RPMI8226 (cell line): ENCODE measurements at regions not wholly inside any gene's neighbourhood (a gene's known extent, or its start where the extent isn't known, plus 50 kb on each side); places are given as distances from the start of the nearest gene placed in this dataset.
"Not testable (repeated sequence)": the region's sequence is repeated elsewhere in the genome, so short reads cannot be mapped to it uniquely, and the experiment has no call there.

Experiments
- DNase-seq: peaks from one replicate; pipeline ENCODE4 v3.0.0-alpha.2; 2015

GRCh38 chr3:16055606-16056211, 118.8 kb upstream of the GALNT15 start:
- DNase-seq, result no peak

- DNase-seq, result no peak
These were observed 118.3 kb upstream of the GALNT15 start for GRCh38 chr3:16056217-16056616.

- no peak for DNase-seq
These were observed 116.0 kb upstream of the GALNT15 start for GRCh38 chr3:16058521-16058920.

- DNase-seq, result no peak
These were observed 115.4 kb upstream of the GALNT15 start for GRCh38 chr3:16059081-16059537.

DNA sequence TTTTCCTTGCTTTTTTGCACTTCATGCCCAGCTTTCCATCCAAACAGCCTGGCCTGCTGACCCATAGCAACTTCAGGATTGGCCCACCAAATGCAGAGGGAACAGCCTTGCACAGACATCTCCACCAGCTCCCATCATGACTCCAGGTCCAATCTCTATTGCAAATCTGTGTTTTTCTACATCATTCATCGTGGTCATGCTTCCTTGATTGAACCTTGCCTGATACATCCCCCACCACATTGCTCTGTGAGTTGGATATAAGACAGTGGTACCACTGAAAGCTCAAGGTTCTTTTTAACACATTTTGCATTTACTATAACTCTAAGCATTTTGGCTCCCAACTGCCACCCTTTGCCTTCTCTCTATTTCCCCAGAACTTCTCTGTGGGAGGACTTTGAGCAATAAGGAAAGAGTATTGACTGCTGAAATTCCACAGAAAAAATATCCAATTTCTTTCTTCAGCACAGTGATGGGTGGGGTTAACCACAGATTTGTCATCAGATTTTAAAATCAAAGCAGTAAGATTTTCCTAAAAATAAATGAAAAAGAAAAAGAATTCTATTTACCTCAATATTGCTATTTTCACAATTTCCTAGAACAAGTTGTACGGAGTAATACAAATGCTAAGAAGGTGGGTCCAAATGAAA, 114.6 kb upstream of the GALNT15 start:
- no peak for DNase-seq

GRCh38 chr3:16060358-16060852, 114.1 kb upstream of the GALNT15 start:
- DNase-seq, result no peak

DNA sequence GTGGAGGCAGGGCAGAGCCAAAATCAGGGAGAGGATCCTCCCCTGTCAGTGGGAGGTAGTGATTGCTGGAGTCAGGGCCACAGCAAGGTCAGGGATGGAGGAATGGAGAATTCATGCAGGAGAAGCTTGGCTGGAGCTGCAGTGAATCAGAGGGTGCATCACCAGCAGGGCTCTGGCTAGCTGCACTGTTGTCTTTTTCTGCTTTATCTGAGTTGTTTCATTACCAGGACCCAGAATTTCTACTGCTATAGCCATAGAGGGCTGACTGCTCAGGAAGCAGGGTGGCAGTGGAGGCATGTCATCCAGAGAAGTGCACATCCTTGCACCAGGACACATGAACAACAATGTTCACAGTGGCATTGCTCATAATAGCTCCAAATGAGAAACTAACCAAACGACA, 113.5 kb upstream of the GALNT15 start:
- no peak for DNase-seq

DNA sequence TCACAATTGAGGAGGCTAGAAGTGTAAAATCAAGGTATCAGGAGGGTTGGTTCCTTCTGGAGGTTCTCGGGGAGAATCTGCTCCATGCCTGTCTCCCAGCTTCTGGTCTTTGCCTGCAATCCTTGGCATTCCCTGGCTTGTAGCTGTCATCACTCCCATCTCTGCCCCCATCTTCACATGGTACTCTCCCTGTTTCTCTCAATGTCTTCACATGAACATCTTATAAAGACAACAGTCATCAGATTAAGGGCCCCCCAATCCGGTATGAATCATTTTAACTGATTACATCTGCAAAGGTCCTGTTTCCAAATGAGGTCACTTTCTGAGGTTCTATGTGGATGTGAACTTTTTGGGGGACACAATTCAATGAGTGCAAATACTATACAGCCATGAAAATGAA, 113.0 kb upstream of the GALNT15 start:
- no peak for DNase-seq

DNA sequence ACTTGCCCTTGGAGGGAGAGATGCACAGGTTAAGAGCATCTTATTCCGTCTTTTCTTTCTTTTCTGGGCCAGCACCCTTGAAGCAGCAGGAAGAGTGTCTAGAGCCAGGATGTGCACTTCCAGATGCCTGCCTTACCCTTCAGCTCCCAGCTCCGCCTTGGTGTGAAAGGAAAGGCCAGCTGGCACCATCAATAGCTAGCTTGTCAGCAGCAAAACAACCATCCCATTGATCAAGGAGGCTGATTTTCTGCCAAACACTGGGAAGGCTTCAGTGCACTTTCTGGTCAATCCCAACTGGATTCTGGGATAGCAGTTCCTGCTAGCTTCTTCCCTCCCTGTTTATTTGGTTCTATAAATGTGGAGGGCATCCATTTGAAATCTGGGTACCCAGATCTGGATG, 110.9 kb upstream of the GALNT15 start:
- no peak for DNase-seq

GRCh38 chr3:16064642-16065414, 109.7 kb upstream of the GALNT15 start:
- DNase-seq, result peak; percentile 50

DNA sequence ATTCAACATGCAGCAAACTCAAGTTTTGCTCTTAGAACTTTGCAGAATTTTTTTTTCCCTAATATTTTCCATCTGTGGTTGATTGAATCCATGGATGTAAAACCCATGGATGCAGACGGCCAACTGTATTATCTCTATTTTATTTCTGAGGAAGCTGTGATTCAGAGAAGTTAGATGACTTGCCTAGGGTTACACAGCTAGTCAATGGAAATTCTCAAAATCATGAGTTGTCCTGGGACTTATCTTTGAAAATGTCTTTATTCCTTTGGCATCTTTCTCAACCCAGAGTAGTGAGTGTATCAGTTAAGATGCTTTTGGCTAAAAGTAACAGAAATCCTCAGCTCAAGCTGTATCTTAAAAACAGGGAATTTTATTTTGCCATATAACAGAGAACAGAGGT, 107.9 kb upstream of the GALNT15 start:
- DNase-seq, result no peak

GRCh38 chr3:16066975-16067374, 107.5 kb upstream of the GALNT15 start:
- DNase-seq, result no peak

GRCh38 chr3:16067837-16068471, 106.5 kb upstream of the GALNT15 start:
- no peak for DNase-seq

- no peak for DNase-seq
These were observed 105.1 kb upstream of the GALNT15 start for GRCh38 chr3:16069149-16069922.

GRCh38 chr3:16070707-16071106, 103.8 kb upstream of the GALNT15 start:
- DNase-seq, result no peak

- DNase-seq, result no peak
These were observed 103.3 kb upstream of the GALNT15 start for GRCh38 chr3:16071206-16071605.

GRCh38 chr3:16072420-16073110, 101.9 kb upstream of the GALNT15 start:
- no peak for DNase-seq

GRCh38 chr3:16073203-16073602, 101.3 kb upstream of the GALNT15 start:
- peak; percentile 21 for DNase-seq

GRCh38 chr3:16073990-16074671, 100.3 kb upstream of the GALNT15 start:
- DNase-seq, result not testable (repeated sequence)

GRCh38 chr3:16075647-16076046, 98.8 kb upstream of the GALNT15 start:
- no peak for DNase-seq

- no peak for DNase-seq
These were observed 97.9 kb upstream of the GALNT15 start for GRCh38 chr3:16076564-16076963.
